GM04504 (cell line): ENCODE measurements at regions not wholly inside any gene's neighbourhood (a gene's known extent, or its start where the extent isn't known, plus 50 kb on each side); places are given as distances from the start of the nearest gene placed in this dataset.
"Not testable (repeated sequence)": the region's sequence is repeated elsewhere in the genome, so short reads cannot be mapped to it uniquely, and the experiment has no call there.

ENCODE experiments used
- DNase-seq: peaks from one replicate; pipeline ENCODE4 v3.0.0-alpha.2; 2012; ENCODE audit warnings: low read depth

GRCh38 chr7:19957664-19958063, 184.2 kb upstream of the TMEM196 start:
- DNase-seq, result peak; percentile 50

- DNase-seq, result not testable (repeated sequence)
Measured at GRCh38 chr7:19954166-19954565, 180.7 kb upstream of the TMEM196 start.

- not testable (repeated sequence) for DNase-seq
Measured at GRCh38 chr7:19953411-19953810, 180.0 kb upstream of the TMEM196 start.

GRCh38 chr7:19948160-19948559, 174.7 kb upstream of the TMEM196 start:
- DNase-seq, result no peak

GRCh38 chr7:19944363-19945120, 171.1 kb upstream of the TMEM196 start:
- DNase-seq, result no peak

- peak; percentile 78 for DNase-seq
Measured at GRCh38 chr7:19939746-19940145, 166.3 kb upstream of the TMEM196 start.

GRCh38 chr7:19932549-19933249, 159.3 kb upstream of the TMEM196 start:
- no peak for DNase-seq

GRCh38 chr7:19930851-19931250, 157.4 kb upstream of the TMEM196 start:
- DNase-seq, result no peak

- no peak for DNase-seq
Measured at GRCh38 chr7:19930051-19930450, 156.6 kb upstream of the TMEM196 start.

GRCh38 chr7:19928247-19928646, 154.8 kb upstream of the TMEM196 start:
- DNase-seq, result no peak

GRCh38 chr7:19920705-19921104, 147.3 kb upstream of the TMEM196 start:
- DNase-seq, result no peak

- no peak for DNase-seq
Measured at GRCh38 chr7:19920166-19920565, 146.7 kb upstream of the TMEM196 start.

GRCh38 chr7:19919261-19920095, 146.1 kb upstream of the TMEM196 start:
- DNase-seq, result no peak

- DNase-seq, result no peak
Measured at GRCh38 chr7:19916046-19916445, 142.6 kb upstream of the TMEM196 start.

- no peak for DNase-seq
Measured at GRCh38 chr7:19915596-19915995, 142.2 kb upstream of the TMEM196 start.

GRCh38 chr7:19914866-19915265, 141.4 kb upstream of the TMEM196 start:
- DNase-seq, result no peak

GRCh38 chr7:19900118-19900517, 126.7 kb upstream of the TMEM196 start:
- no peak for DNase-seq

- DNase-seq, result peak; percentile 47
Measured at GRCh38 chr7:19899529-19899928, 126.1 kb upstream of the TMEM196 start.

GRCh38 chr7:19882893-19883292, 109.5 kb upstream of the TMEM196 start:
- not testable (repeated sequence) for DNase-seq

- DNase-seq, result no peak
Measured at GRCh38 chr7:19872094-19872493, 98.7 kb upstream of the TMEM196 start.

GRCh38 chr7:19871102-19871501, 97.7 kb upstream of the TMEM196 start:
- no peak for DNase-seq

GRCh38 chr7:19869979-19870378, 96.6 kb upstream of the TMEM196 start:
- DNase-seq, result no peak
